Large intestine (tissue), 3 donors: ENCODE measurements at regions not wholly inside any gene's neighbourhood (a gene's known extent, or its start where the extent isn't known, plus 50 kb on each side); places are given as distances from the start of the nearest gene placed in this dataset.
"Not testable (repeated sequence)": the region's sequence is repeated elsewhere in the genome, so short reads cannot be mapped to it uniquely, and the experiment has no call there.

Source experiments
- DNase-seq, 2 donors: peaks; one replicate each; pipeline versions ENCODE4 v3.0.0 to v3.0.0-alpha.2; 2013
- H3K27ac ChIP-seq: one replicate; pipeline ENCODE4 v1.5.1; 2013; ENCODE audit warnings: low read length
- H3K27me3 ChIP-seq: 2 replicates; pipeline ENCODE4 v1.6.1; 2013; ENCODE audit warnings: low read length; ENCODE audit not compliant: control insufficient read depth, insufficient read depth
- H3K36me3 ChIP-seq: 2 replicates; pipeline ENCODE4 v1.6.1; 2013; ENCODE audit warnings: low read length; ENCODE audit not compliant: control insufficient read depth, insufficient read depth
- H3K4me1 ChIP-seq: one replicate; pipeline ENCODE4 v1.6.1; 2013; ENCODE audit warnings: low read length; ENCODE audit not compliant: control insufficient read depth, insufficient read depth
- H3K4me3 ChIP-seq: one replicate; pipeline ENCODE4 v1.5.1; 2013; ENCODE audit warnings: low read length
- H3K9me3 ChIP-seq: one replicate; pipeline ENCODE4 v1.6.1; 2013; ENCODE audit warnings: mild to moderate bottlenecking, low read depth, low read length, moderate library complexity; ENCODE audit not compliant: control insufficient read depth
- WGBS: methylation state at CpG from one replicate; pipeline ENCODE4 v1.1.5; 2013; ENCODE audit warnings: low lambda C conversion rate; ENCODE audit not compliant: insufficient coverage; 5-methylcytosine and 5-hydroxymethylcytosine counted together

GRCh38 chr4:162767083-162767482, 399.6 kb downstream of the NAF1 start:
- no peaks in the 10 kb centered on the region for H3K9me3 ChIP-seq
- no peak overlapping the region for H3K27ac ChIP-seq
- WGBS: no CpG with 5 or more reads among the region's 3 CpGs
- no peaks in the 10 kb centered on the region for H3K4me1 ChIP-seq
- peak; percentile 3 to 48 for DNase-seq
- no peak overlapping the region for H3K4me3 ChIP-seq
- H3K27me3 ChIP-seq: no peaks in the 10 kb centered on the region
- no peaks in the 10 kb centered on the region for H3K36me3 ChIP-seq

DNA sequence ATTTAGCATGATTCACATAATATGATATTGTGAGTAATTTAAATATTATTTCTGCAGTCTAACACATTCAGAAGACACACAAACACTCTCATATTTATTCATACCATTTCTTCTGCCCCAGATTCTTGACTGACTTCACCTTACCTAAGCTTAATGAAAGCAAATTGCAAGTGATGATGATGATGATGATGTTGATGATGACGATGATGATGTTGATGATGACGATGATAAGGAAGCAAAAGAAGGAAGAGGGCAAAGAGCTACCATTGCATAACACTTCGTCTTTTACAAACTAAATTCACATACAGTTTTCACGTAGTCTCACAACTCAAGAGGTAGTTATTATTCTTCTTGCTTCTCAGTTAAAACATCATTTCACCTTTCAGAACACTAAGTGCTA, 404.7 kb downstream of the NAF1 start:
- H3K4me3 ChIP-seq: no peak overlapping the region
- DNase-seq: no peak
- H3K4me1 ChIP-seq: no peaks in the 10 kb centered on the region
- H3K36me3 ChIP-seq: no peaks in the 10 kb centered on the region
- H3K9me3 ChIP-seq: no peaks in the 10 kb centered on the region
- no peak overlapping the region for H3K27ac ChIP-seq
- WGBS: 0% methylated on average over 1 of the region's 4 CpGs
- H3K27me3 ChIP-seq: no peaks in the 10 kb centered on the region

DNA sequence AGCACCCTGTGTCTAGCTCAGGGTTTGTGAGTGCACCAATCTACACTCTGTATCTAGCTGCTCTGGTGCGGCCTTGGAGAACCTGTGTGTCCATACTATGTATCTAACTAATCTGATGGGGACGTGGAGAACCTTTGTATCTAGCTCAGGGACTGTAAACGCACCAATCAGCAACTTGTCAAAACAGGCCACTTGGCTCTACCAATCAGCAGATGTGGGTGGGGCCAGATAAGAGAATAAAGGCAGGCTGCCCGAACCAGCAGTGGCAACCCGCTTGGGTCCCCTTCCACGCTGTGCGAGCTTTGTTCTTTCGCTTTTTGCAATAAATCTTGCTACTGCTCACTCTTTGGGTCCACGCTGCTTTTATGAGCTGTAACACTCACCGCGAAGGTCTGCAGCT, 426.5 kb downstream of the NAF1 start:
- not testable (repeated sequence) for H3K27me3 ChIP-seq, H3K36me3 ChIP-seq, H3K4me1 ChIP-seq, H3K27ac ChIP-seq, DNase-seq, H3K9me3 ChIP-seq, H3K4me3 ChIP-seq
- no CpG with 5 or more reads among the region's 11 CpGs for WGBS

DNA sequence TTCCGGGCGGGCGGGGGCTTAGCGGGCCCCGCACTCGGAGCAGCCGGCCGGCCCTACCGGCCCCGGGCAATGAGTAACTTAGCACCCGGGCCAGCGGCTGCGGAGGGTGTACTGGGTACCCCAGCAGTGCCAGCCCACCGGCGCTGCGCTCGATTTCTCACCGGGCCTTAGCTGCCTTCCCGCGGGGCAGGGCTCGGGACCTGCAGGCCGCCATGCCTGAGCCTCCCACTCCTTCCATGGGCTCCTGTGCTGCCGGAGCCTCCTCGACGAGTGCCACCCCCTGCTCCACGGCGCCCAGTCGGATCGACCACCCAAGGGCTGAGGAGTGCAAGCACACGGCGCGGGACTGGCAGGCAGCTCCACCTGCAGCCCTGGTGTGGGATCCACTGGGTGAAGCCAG, 427.1 kb downstream of the NAF1 start:
- no CpG with 5 or more reads among the region's 32 CpGs for WGBS
- not testable (repeated sequence) for H3K4me1 ChIP-seq, H3K9me3 ChIP-seq, H3K4me3 ChIP-seq, H3K27me3 ChIP-seq, H3K27ac ChIP-seq, H3K36me3 ChIP-seq, DNase-seq

- Histone ChIP-seq H3K27me3 (no peaks in the 10 kb centered on the region), H3K4me1 (no peaks in the 10 kb centered on the region), H3K9me3 (no peaks in the 10 kb centered on the region), H3K4me3 (no peak overlapping the region), H3K27ac (no peak overlapping the region), H3K36me3 (no peaks in the 10 kb centered on the region)
- WGBS: no CpG with 5 or more reads among the region's 6 CpGs
- DNase-seq: no peak
Observed at GRCh38 chr4:162732876-162733275, 433.8 kb downstream of the NAF1 start.

GRCh38 chr4:162727766-162728165, 438.9 kb downstream of the NAF1 start:
- Histone ChIP-seq H3K27me3 (no peaks in the 10 kb centered on the region), H3K9me3 (peaks cover 4% of the 10 kb centered on the region), H3K4me1 (no peaks in the 10 kb centered on the region), H3K36me3 (no peaks in the 10 kb centered on the region), H3K4me3 (no peak overlapping the region), H3K27ac (no peak overlapping the region)
- DNase-seq: no peak

DNA sequence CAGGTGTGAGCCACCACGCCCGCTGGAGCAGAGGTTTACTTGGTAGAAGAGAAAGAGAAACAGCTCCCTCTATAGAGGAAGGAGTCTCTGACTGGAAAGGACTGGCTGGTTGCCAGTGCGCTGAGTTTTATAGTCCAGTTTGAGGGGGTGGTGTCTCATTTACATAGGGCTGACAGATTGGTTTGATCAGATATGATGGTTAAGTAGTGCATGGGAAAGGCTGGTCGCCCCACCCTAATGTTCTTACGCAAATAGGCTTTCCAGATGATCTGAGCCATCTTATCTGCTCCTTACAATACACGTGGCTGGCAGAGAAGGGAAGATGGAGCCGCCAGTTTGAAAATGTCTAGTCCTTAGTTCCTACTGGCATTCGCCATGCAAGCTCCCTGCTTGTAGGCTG, 439.5 kb downstream of the NAF1 start:
- peaks cover 4% of the 10 kb centered on the region for H3K9me3 ChIP-seq
- WGBS: 83% methylated on average over 1 of the region's 8 CpGs
- no peak overlapping the region for H3K27ac ChIP-seq
- DNase-seq: no peak
- no peaks in the 10 kb centered on the region for H3K27me3 ChIP-seq
- no peak overlapping the region for H3K4me3 ChIP-seq
- no peaks in the 10 kb centered on the region for H3K36me3 ChIP-seq
- no peaks in the 10 kb centered on the region for H3K4me1 ChIP-seq

- Histone ChIP-seq H3K4me1 (no peaks in the 10 kb centered on the region), H3K36me3 (no peaks in the 10 kb centered on the region), H3K27ac (no peak overlapping the region), H3K4me3 (no peak overlapping the region), H3K27me3 (no peaks in the 10 kb centered on the region), H3K9me3 (no peaks in the 10 kb centered on the region)
- no CpG with 5 or more reads among the region's 3 CpGs for WGBS
- no peak for DNase-seq
Observed at GRCh38 chr4:162715401-162715800, 451.3 kb downstream of the NAF1 start.

DNA sequence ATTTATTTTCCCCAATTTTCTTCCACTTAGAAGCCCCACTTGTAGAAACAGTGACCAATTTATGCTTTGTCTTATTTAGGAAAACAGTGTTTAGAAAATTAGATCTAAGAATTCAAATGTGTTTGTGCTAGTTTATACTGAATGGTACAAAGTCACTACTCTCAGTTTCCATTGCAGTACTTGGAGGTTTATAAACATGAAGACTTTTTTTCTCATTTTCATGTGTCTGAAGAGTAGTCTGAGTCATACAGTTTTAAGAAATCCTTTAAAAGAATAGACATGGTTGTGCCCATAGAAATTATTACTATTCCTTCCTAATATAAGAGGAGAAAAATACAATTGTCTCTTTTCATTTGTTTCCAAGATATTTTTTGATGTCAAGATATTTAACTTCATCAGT, 458.7 kb downstream of the NAF1 start:
- Histone ChIP-seq H3K27ac (no peak overlapping the region), H3K27me3 (no peaks in the 10 kb centered on the region), H3K4me1 (no peaks in the 10 kb centered on the region), H3K4me3 (no peak overlapping the region), H3K36me3 (no peaks in the 10 kb centered on the region), H3K9me3 (no peaks in the 10 kb centered on the region)
- no peak for DNase-seq

DNA sequence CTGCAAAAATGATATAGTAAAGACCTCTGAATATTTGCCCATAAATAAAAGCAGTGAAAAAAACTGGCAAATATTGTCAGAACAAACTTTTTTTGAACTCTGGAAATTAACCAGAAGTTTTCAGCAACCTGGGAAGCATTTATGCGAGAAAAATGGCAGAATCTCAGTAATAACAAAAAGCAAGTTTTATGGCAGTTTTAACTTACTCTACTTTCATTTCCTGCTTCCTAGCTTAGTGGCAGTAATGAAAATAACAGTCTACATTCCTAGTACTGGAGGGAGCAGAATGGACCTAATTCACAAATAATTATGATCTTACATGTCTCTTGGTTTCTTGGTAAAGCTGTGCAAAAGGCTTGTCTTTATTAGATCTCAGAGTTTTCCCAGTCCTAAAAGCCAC, 460.1 kb downstream of the NAF1 start:
- H3K27me3 ChIP-seq: no peaks in the 10 kb centered on the region
- no peak overlapping the region for H3K4me3 ChIP-seq
- 88% methylated on average over 1 of the region's 1 CpG for WGBS
- no peak for DNase-seq
- no peaks in the 10 kb centered on the region for H3K36me3 ChIP-seq
- H3K27ac ChIP-seq: no peak overlapping the region
- H3K9me3 ChIP-seq: no peaks in the 10 kb centered on the region
- no peaks in the 10 kb centered on the region for H3K4me1 ChIP-seq

DNA sequence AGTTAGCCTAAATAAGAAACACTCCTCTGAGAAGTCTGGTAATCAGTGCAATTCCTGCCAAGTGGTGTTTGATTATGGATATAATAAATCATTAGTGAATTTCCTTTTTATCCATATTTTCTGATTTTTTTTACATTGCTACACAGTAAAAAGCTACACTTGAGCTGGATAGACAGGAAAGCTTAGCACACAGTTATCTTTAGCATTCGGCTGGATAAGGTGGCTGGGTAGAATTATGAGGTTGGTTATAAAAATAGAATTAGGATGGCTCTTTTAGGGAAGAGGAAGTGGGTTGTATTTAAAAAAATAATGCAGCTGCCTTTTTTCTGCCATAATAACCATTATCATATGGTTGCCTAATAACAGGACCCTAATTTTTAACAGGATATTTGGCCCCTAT, 460.6 kb downstream of the NAF1 start:
- no peak for DNase-seq
- 67% methylated on average over 1 of the region's 1 CpG for WGBS
- H3K4me1 ChIP-seq: no peaks in the 10 kb centered on the region
- H3K36me3 ChIP-seq: no peaks in the 10 kb centered on the region
- no peaks in the 10 kb centered on the region for H3K9me3 ChIP-seq
- no peaks in the 10 kb centered on the region for H3K27me3 ChIP-seq
- H3K4me3 ChIP-seq: no peak overlapping the region
- no peak overlapping the region for H3K27ac ChIP-seq
